Heart left ventricle (tissue), 13 donors: ENCODE measurements at regions not wholly inside any gene's neighbourhood (a gene's known extent, or its start where the extent isn't known, plus 50 kb on each side); places are given as distances from the start of the nearest gene placed in this dataset.

Source experiments
- POLR2A ChIP-seq, 2 donors: fragments of 450-650 bp; IDR thresholded peaks; one replicate each; pipeline ENCODE4 v1.6.1; 2017; ENCODE audit warnings: antibody characterized with exemption in 2 of 2, mild to moderate bottlenecking in 2 of 2, moderate library complexity in 2 of 2
- TF ChIP-seq, protein P1 (sequence below), 12 donors: fragments of 200-600 bp; sonication (generic) in 4 of 12; IDR thresholded peaks; one replicate each; pipeline versions ENCODE4 v1.5.0 to v1.8.0; 2018 to 2022; ENCODE audit warnings: antibody characterized with exemption in 12 of 12, mild to moderate bottlenecking in 5 of 12
- donor health status: ischemic (EF 13 %, LVEDD 7.1; RV severe dilation, severe dysfunction).
- donor health status: DM: no; HTN: yes; CAD: no.
- donor health status: DM: no; HTN: no; CAD: no.
- donor health status: ischemic (EF 25% LVEDD 6.9; RV normal size, moderate dysfunction).
- donor health status: ischemic (EF 25% LVEDD 5.7; RV mildly dilated, moderate dysfunction).
- donor health status: ischemic (EF 35%, LVEDD 5.7; RV mildly dilated, moderate dysfunction).
- donor health status: nonischemic (EF 11% LVEDD 7.7; RV severe dilation, severe dysfunction).
- donor health status: DM: yes; HTN: yes; CAD: no.
- donor health status: PGD.
- donor health status: ischemic (EF 29% LVEDD 5.4; RV normal size, mild dysfunction).
- donor health status: nonischemic (EF 23%, LVEDD 6.1; RV moderate dilation, normal function).

DNA sequence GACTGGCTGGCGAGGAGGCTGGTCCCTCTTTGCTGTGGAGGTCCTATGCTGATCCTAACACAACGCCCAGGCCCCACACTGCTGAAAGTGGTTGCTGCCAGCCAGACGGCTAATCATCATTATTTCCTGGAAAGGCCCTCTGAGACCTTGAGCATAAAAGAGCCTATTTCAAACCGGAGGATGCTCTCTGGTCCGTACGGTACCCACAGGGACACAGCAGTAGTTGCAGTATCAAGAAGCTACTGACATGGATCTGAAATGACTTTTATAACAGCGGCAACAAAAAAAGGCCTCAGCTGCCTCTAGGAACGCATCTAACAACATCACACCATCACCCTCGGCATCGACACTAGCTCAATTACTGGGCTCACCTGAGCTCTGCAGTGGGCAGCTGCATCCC lies 59.1 kb upstream of the FOXB1 start:
- TF ChIP-seq, protein P1, sequence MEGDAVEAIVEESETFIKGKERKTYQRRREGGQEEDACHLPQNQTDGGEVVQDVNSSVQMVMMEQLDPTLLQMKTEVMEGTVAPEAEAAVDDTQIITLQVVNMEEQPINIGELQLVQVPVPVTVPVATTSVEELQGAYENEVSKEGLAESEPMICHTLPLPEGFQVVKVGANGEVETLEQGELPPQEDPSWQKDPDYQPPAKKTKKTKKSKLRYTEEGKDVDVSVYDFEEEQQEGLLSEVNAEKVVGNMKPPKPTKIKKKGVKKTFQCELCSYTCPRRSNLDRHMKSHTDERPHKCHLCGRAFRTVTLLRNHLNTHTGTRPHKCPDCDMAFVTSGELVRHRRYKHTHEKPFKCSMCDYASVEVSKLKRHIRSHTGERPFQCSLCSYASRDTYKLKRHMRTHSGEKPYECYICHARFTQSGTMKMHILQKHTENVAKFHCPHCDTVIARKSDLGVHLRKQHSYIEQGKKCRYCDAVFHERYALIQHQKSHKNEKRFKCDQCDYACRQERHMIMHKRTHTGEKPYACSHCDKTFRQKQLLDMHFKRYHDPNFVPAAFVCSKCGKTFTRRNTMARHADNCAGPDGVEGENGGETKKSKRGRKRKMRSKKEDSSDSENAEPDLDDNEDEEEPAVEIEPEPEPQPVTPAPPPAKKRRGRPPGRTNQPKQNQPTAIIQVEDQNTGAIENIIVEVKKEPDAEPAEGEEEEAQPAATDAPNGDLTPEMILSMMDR (IDR thresholded peaks at IDR 0.05) = no peak
- TF ChIP-seq POLR2A (IDR thresholded peaks at IDR 0.05) = no peak
